ENCODE measurements at regions not wholly inside any gene's neighbourhood (a gene's known extent, or its start where the extent isn't known, plus 50 kb on each side); places are given as distances from the start of the nearest gene placed in this dataset.

GRCh38 chr2:123035541-123035940, 989.5 kb upstream of the CNTNAP5 start:
- TF ChIP-seq POLR2AphosphoS5 (IDR thresholded peaks at IDR 0.05; ENCODE audit: low read depth, low read length) (no peak), TAF1 (IDR thresholded peaks at IDR 0.05; ENCODE audit: borderline replicate concordance, insufficient read depth, low read length) (no peak), SIN3A (IDR thresholded peaks at IDR 0.05; ENCODE audit: borderline replicate concordance, insufficient read depth, low read length) (no peak)
- TF ChIP-seq, protein P1, sequence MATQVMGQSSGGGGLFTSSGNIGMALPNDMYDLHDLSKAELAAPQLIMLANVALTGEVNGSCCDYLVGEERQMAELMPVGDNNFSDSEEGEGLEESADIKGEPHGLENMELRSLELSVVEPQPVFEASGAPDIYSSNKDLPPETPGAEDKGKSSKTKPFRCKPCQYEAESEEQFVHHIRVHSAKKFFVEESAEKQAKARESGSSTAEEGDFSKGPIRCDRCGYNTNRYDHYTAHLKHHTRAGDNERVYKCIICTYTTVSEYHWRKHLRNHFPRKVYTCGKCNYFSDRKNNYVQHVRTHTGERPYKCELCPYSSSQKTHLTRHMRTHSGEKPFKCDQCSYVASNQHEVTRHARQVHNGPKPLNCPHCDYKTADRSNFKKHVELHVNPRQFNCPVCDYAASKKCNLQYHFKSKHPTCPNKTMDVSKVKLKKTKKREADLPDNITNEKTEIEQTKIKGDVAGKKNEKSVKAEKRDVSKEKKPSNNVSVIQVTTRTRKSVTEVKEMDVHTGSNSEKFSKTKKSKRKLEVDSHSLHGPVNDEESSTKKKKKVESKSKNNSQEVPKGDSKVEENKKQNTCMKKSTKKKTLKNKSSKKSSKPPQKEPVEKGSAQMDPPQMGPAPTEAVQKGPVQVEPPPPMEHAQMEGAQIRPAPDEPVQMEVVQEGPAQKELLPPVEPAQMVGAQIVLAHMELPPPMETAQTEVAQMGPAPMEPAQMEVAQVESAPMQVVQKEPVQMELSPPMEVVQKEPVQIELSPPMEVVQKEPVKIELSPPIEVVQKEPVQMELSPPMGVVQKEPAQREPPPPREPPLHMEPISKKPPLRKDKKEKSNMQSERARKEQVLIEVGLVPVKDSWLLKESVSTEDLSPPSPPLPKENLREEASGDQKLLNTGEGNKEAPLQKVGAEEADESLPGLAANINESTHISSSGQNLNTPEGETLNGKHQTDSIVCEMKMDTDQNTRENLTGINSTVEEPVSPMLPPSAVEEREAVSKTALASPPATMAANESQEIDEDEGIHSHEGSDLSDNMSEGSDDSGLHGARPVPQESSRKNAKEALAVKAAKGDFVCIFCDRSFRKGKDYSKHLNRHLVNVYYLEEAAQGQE (IDR thresholded peaks at IDR 0.05; ENCODE audit: insufficient read depth in 1 of 2, low read depth in 2 of 2, low read length in 2 of 2) = no peak

All from PFSK-1 (cell line).